ENCODE measurements at regions not wholly inside any gene's neighbourhood (a gene's known extent, or its start where the extent isn't known, plus 50 kb on each side); places are given as distances from the start of the nearest gene placed in this dataset.

- Histone ChIP-seq H3K27me3 (no peaks in the 10 kb centered on the region), H3K27ac (no peak overlapping the region), H3K9me3 (no peaks in the 10 kb centered on the region), H3K4me3 (no peak overlapping the region), H3K4me1 (ENCODE audit: insufficient read depth) (peaks cover 3% of the 10 kb centered on the region), H3K36me3 (no peaks in the 10 kb centered on the region)
- TF ChIP-seq EP300 (IDR thresholded peaks at IDR 0.05): no peak
- TF ChIP-seq, protein P1, sequence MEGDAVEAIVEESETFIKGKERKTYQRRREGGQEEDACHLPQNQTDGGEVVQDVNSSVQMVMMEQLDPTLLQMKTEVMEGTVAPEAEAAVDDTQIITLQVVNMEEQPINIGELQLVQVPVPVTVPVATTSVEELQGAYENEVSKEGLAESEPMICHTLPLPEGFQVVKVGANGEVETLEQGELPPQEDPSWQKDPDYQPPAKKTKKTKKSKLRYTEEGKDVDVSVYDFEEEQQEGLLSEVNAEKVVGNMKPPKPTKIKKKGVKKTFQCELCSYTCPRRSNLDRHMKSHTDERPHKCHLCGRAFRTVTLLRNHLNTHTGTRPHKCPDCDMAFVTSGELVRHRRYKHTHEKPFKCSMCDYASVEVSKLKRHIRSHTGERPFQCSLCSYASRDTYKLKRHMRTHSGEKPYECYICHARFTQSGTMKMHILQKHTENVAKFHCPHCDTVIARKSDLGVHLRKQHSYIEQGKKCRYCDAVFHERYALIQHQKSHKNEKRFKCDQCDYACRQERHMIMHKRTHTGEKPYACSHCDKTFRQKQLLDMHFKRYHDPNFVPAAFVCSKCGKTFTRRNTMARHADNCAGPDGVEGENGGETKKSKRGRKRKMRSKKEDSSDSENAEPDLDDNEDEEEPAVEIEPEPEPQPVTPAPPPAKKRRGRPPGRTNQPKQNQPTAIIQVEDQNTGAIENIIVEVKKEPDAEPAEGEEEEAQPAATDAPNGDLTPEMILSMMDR (IDR thresholded peaks at IDR 0.05): no peak
- TF ChIP-seq POLR2A (IDR thresholded peaks at IDR 0.05): no peak
- DNase-seq: no peak
- intact Hi-C loops (cut with DNase I): no loop called here
- 48 to 55% (median 52%) methylated on average over 4 of the region's 4 CpGs for WGBS, 3 donors
These were observed 50.5 kb upstream of the SPATA13 start for GRCh38 chr13:24110011-24110410.

All from ovary (tissue), 7 donors.